ENCODE measurements at regions not wholly inside any gene's neighbourhood (a gene's known extent, or its start where the extent isn't known, plus 50 kb on each side); places are given as distances from the start of the nearest gene placed in this dataset.

DNA sequence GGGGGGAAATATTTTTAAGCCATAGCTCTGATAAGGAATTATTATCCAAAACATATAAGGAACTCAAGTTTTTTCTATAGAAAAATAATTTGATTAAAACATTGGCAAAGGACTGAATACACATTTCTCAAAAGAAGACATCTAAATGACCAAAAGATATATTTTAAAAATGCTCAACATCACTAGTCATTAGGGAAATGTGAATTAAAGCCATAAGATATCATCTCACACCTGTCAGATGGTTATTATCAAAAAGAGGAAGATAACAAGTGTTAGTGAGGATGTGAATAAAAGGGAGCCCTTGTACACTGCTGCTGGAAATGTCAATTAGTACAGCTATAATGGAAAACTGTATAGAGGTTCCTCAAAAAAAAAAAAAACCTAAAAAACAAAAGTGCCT, 425.0 kb downstream of the DYNC2H1 start (continued):
- TF ChIP-seq, protein P1, sequence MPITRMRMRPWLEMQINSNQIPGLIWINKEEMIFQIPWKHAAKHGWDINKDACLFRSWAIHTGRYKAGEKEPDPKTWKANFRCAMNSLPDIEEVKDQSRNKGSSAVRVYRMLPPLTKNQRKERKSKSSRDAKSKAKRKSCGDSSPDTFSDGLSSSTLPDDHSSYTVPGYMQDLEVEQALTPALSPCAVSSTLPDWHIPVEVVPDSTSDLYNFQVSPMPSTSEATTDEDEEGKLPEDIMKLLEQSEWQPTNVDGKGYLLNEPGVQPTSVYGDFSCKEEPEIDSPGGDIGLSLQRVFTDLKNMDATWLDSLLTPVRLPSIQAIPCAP (CRISPR knock-in tag; IDR thresholded peaks at IDR 0.05) = no peak
- TF ChIP-seq, protein P2, sequence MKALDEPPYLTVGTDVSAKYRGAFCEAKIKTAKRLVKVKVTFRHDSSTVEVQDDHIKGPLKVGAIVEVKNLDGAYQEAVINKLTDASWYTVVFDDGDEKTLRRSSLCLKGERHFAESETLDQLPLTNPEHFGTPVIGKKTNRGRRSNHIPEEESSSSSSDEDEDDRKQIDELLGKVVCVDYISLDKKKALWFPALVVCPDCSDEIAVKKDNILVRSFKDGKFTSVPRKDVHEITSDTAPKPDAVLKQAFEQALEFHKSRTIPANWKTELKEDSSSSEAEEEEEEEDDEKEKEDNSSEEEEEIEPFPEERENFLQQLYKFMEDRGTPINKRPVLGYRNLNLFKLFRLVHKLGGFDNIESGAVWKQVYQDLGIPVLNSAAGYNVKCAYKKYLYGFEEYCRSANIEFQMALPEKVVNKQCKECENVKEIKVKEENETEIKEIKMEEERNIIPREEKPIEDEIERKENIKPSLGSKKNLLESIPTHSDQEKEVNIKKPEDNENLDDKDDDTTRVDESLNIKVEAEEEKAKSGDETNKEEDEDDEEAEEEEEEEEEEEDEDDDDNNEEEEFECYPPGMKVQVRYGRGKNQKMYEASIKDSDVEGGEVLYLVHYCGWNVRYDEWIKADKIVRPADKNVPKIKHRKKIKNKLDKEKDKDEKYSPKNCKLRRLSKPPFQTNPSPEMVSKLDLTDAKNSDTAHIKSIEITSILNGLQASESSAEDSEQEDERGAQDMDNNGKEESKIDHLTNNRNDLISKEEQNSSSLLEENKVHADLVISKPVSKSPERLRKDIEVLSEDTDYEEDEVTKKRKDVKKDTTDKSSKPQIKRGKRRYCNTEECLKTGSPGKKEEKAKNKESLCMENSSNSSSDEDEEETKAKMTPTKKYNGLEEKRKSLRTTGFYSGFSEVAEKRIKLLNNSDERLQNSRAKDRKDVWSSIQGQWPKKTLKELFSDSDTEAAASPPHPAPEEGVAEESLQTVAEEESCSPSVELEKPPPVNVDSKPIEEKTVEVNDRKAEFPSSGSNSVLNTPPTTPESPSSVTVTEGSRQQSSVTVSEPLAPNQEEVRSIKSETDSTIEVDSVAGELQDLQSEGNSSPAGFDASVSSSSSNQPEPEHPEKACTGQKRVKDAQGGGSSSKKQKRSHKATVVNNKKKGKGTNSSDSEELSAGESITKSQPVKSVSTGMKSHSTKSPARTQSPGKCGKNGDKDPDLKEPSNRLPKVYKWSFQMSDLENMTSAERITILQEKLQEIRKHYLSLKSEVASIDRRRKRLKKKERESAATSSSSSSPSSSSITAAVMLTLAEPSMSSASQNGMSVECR (CRISPR knock-in tag; IDR thresholded peaks at IDR 0.05; ENCODE audit: borderline replicate concordance) = no peak
- no peak for TF ChIP-seq E2F4 (CRISPR knock-in tag; IDR thresholded peaks at IDR 0.05; ENCODE audit: borderline replicate concordance, low read depth)

- peaks cover 19% of the 10 kb centered on the region for H3K4me1 Mint-ChIP-seq
- H3K27me3 Mint-ChIP-seq (ENCODE audit: low read depth) = no peaks in the 10 kb centered on the region; the same call in none of the 2 replicates
- ChIA-PET CTCF (no interaction called here), POLR2A (no interaction called here)
- no peak for ATAC-seq
- H3K36me3 Mint-ChIP-seq = no peaks in the 10 kb centered on the region
- TF ChIP-seq, protein P1 (CRISPR knock-in tag; IDR thresholded peaks at IDR 0.05) = no peak
- TF ChIP-seq NR1H2 (CRISPR knock-in tag; IDR thresholded peaks at IDR 0.05) (no peak), ZNF263 (CRISPR knock-in tag; IDR thresholded peaks at IDR 0.05; ENCODE audit: low read depth) (no peak), SP1 (CRISPR knock-in tag; conservative IDR thresholded peaks at IDR 0.05) (no peak), JUN (CRISPR knock-in tag; IDR thresholded peaks at IDR 0.05) (no peak)
- no peak overlapping the region for H3K4me3 Mint-ChIP-seq
- DNase-seq (ENCODE audit: low spot score) = no peak
- no peaks in the 10 kb centered on the region for H3K9me3 Mint-ChIP-seq
- no peak overlapping the region for H3K27ac Mint-ChIP-seq
Measured at GRCh38 chr11:103534959-103535358, 425.7 kb downstream of the DYNC2H1 start.

- CTCF ChIA-PET = interaction anchor here (0.6 to 1.0 kb wide), 3 partner anchors 9 to 47 kb away, joined by 3 read pairs; no protein-coding TSS in a partner anchor
- no peak overlapping the region; the same call in 1 of the 2 replicates for H3K27ac Mint-ChIP-seq
Measured at GRCh38 chr11:103536335-103536722, 427.1 kb downstream of the DYNC2H1 start.

More at GRCh38 chr11:103536335-103536722, 427.1 kb downstream of the DYNC2H1 start:
- Mint-ChIP-seq H3K4me3 (no peak overlapping the region), H3K9me3 (peaks cover 11% of the 10 kb centered on the region), H3K36me3 (peaks cover 9% of the 10 kb centered on the region; the same call in 1 of the 2 replicates), H3K4me1 (peaks cover 19% of the 10 kb centered on the region), H3K27me3 (ENCODE audit: low read depth) (no peaks in the 10 kb centered on the region; the same call in 1 of the 2 replicates)
- no peak for TF ChIP-seq USF2 (CRISPR knock-in tag; IDR thresholded peaks at IDR 0.05)
- no peak for TF ChIP-seq RELA (CRISPR knock-in tag; IDR thresholded peaks at IDR 0.05; ENCODE audit: borderline replicate concordance)
- TF ChIP-seq, protein P3, sequence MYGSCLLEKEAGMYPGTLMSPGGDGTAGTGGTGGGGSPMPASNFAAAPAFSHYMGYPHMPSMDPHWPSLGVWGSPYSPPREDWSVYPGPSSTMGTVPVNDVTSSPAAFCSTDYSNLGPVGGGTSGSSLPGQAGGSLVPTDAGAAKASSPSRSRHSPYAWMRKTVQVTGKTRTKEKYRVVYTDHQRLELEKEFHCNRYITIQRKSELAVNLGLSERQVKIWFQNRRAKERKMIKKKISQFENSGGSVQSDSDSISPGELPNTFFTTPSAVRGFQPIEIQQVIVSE (CRISPR knock-in tag; IDR thresholded peaks at IDR 0.05; ENCODE audit: borderline replicate concordance) = no peak
- no peak for TF ChIP-seq ELF4 (CRISPR knock-in tag; IDR thresholded peaks at IDR 0.05; ENCODE audit: low read depth)
- POLR2A ChIA-PET = no interaction called here
- DNase-seq (ENCODE audit: low spot score) = no peak
- peak; percentile 53 for ATAC-seq
